SJCRH30 (cell line): ENCODE measurements at regions not wholly inside any gene's neighbourhood (a gene's known extent, or its start where the extent isn't known, plus 50 kb on each side); places are given as distances from the start of the nearest gene placed in this dataset.

ENCODE experiments used
- DNase-seq, 2 experiments: peaks; one replicate each; pipeline ENCODE4 v3.0.0-alpha.2; 2015 to 2020
- H3K27ac ChIP-seq: fragments of 250-450 bp; sonication (Bioruptor Pico); 2 replicates; pipeline ENCODE4 v1.5.1; 2020; ENCODE audit warnings: mild to moderate bottlenecking, moderate library complexity
- H3K27me3 ChIP-seq: fragments of 250-450 bp; sonication (Bioruptor Pico); 2 replicates; pipeline ENCODE4 v1.5.1; 2020; ENCODE audit warnings: mild to moderate bottlenecking, moderate library complexity
- H3K36me3 ChIP-seq: fragments of 250-450 bp; sonication (Bioruptor Pico); 2 replicates; pipeline ENCODE4 v1.5.1; 2020; ENCODE audit warnings: mild to moderate bottlenecking, moderate library complexity
- H3K4me1 ChIP-seq: fragments of 250-450 bp; sonication (Bioruptor Pico); 2 replicates; pipeline ENCODE4 v1.5.1; 2020; ENCODE audit warnings: mild to moderate bottlenecking, moderate library complexity
- H3K4me3 ChIP-seq: fragments of 250-450 bp; sonication (Bioruptor Pico); 2 replicates; pipeline ENCODE4 v1.5.1; 2020; ENCODE audit warnings: mild to moderate bottlenecking, moderate library complexity
- H3K9me3 ChIP-seq: fragments of 250-450 bp; sonication (Bioruptor Pico); replicated peaks from 2 replicates; pipeline ENCODE4 v1.5.1; 2020; ENCODE audit warnings: mild to moderate bottlenecking, moderate library complexity

DNA sequence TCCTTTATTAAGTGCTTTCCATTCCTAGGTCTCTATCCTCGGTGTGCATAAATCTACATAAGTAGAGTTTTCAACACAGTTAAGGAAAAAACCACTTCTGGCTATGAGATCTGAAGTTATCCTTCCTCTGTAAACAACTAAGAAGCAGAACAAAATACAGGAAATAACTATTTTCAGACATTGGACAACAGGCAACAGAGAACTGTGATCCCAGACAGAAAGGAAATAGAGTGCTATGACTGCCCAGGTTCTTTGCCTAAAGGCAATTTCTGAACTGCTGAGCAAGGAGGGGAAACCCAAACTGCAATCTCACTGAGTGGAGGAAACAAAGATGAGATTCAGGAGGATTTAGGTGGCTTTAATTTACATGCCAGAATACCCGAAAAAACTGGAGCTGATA lies 285.4 kb downstream of the SNX13 start:
- H3K4me1 ChIP-seq = peaks cover 8% of the 10 kb centered on the region
- peak in 1 of 2 experiments; percentile 53 for DNase-seq
- no peak overlapping the region for H3K27ac ChIP-seq
- H3K27me3 ChIP-seq = no peaks in the 10 kb centered on the region
- no peak overlapping the region for H3K4me3 ChIP-seq
- H3K36me3 ChIP-seq = no peaks in the 10 kb centered on the region
- no peaks in the 10 kb centered on the region for H3K9me3 ChIP-seq

GRCh38 chr7:17659126-17659525 lies 281.2 kb downstream of the SNX13 start:
- H3K4me3 ChIP-seq = no peak overlapping the region
- H3K4me1 ChIP-seq = no peaks in the 10 kb centered on the region; the same call in 1 of the 2 replicates
- H3K27ac ChIP-seq = no peak overlapping the region
- H3K9me3 ChIP-seq = no peaks in the 10 kb centered on the region
- H3K36me3 ChIP-seq = no peaks in the 10 kb centered on the region
- DNase-seq = no peak
- no peaks in the 10 kb centered on the region for H3K27me3 ChIP-seq

DNA sequence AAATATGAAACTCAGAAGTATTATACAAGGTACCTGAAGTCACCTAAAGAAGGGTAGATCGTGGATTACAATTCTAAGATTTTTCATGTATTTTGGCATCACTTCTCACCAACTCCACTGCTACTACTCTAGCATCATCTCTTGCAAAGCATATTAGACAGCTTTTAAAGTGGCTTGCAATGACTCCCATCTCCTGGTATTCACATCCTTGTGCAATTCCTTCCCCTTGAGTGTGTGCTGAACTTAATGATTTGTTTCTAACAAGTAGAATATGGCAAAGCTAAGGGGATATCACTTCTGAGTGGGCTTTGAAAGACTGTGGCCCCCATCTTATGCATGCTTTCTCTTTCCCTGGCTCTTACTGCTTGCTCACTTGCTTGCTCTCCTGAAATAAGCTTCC lies 280.2 kb downstream of the SNX13 start:
- Histone ChIP-seq H3K27ac (no peak overlapping the region), H3K27me3 (no peaks in the 10 kb centered on the region), H3K36me3 (no peaks in the 10 kb centered on the region), H3K9me3 (no peaks in the 10 kb centered on the region), H3K4me1 (peaks cover 5% of the 10 kb centered on the region; the same call in 1 of the 2 replicates), H3K4me3 (no peak overlapping the region)
- DNase-seq = no peak

DNA sequence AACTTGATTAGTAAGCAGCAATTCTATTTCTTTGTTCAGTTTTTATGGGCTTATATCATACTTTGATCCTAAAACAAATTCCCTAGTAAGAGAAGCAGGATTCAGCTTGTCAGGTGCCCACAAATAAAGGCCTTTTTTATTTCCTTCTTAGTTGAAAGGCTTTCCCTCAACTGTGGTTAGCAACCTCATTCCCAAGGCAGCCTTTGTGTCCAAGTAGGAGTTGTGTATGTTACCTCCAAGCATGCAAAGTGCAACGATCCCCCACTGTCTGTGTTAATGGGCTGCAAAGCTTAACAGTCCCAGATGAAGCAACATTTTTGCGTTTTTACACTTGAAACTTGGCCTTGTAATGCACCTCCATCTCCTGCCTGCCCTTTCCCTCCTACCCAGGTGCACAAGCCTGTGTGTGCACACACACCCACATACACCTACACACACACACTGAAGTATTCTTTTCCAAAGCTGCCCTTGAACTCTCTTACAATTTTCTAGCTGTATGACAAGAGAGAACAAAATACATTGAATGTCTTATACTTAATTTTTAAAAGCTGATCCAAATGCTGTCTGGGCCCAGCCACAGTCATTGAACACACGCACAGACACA lies 278.2 kb downstream of the SNX13 start:
- Histone ChIP-seq H3K9me3 (no peaks in the 10 kb centered on the region), H3K27ac (no peak overlapping the region), H3K27me3 (no peaks in the 10 kb centered on the region), H3K36me3 (no peaks in the 10 kb centered on the region), H3K4me1 (peaks cover 5% of the 10 kb centered on the region; the same call in 1 of the 2 replicates), H3K4me3 (no peak overlapping the region)
- no peak for DNase-seq

- DNase-seq = no peak
- Histone ChIP-seq H3K4me3 (no peak overlapping the region), H3K27ac (no peak overlapping the region), H3K9me3 (no peaks in the 10 kb centered on the region), H3K27me3 (no peaks in the 10 kb centered on the region), H3K4me1 (peaks cover 5% of the 10 kb centered on the region; the same call in 1 of the 2 replicates), H3K36me3 (no peaks in the 10 kb centered on the region)
These were observed 277.1 kb downstream of the SNX13 start for GRCh38 chr7:17663061-17663675.

DNA sequence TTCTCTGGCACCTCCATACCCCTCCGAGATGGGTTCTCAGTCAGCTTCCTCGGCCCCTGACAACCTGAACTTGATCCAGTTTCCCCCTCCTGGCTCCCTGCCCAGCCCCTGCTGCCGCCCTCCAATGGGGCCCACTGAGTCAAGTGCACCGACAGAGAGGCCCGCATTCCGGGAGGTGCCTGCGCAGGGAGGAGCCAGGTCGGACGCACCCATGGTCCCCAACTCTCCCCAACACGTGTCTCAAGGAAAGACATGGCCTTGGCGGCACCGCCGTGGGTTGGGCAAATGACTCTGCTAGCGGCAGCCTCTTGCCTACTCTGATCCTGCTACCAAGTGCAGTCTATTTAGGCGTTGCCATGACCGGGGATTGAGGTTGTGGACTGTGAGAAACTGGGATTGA lies 275.3 kb downstream of the SNX13 start:
- Histone ChIP-seq H3K4me1 (peaks cover 5% of the 10 kb centered on the region; the same call in 1 of the 2 replicates), H3K27ac (no peak overlapping the region), H3K4me3 (no peak overlapping the region), H3K9me3 (no peaks in the 10 kb centered on the region), H3K27me3 (no peaks in the 10 kb centered on the region), H3K36me3 (no peaks in the 10 kb centered on the region)
- DNase-seq = no peak

GRCh38 chr7:17668122-17668521 lies 272.2 kb downstream of the SNX13 start:
- Histone ChIP-seq H3K36me3 (no peaks in the 10 kb centered on the region), H3K27me3 (no peaks in the 10 kb centered on the region), H3K27ac (no peak overlapping the region), H3K9me3 (no peaks in the 10 kb centered on the region), H3K4me3 (no peak overlapping the region), H3K4me1 (peaks cover 5% of the 10 kb centered on the region; the same call in 1 of the 2 replicates)
- no peak for DNase-seq

GRCh38 chr7:17669204-17669603 lies 271.1 kb downstream of the SNX13 start:
- no peak for DNase-seq
- Histone ChIP-seq H3K4me3 (no peak overlapping the region), H3K9me3 (no peaks in the 10 kb centered on the region), H3K36me3 (no peaks in the 10 kb centered on the region), H3K4me1 (peaks cover 5% of the 10 kb centered on the region; the same call in 1 of the 2 replicates), H3K27ac (no peak overlapping the region), H3K27me3 (no peaks in the 10 kb centered on the region)

DNA sequence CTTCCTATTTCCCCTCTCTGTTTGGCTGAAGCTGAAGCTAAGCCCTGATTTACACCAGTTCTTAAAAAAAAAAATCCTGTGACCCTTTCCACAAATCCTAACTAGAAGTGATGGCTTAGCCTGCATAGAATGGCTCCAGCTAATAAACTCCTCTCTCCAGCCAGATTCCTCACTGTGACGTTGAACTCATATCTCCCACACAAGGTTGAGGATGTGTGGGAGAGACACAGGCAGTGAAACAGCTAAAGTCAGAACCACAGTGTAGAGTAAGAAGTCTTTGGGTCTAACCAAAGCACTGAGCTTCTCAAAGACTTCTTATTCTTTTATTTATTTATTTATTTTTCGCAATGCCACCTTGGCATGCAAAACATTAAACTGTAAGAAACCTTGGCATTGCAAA lies 268.3 kb downstream of the SNX13 start:
- no peaks in the 10 kb centered on the region for H3K36me3 ChIP-seq
- H3K27me3 ChIP-seq = no peaks in the 10 kb centered on the region; the same call in 1 of the 2 replicates
- no peaks in the 10 kb centered on the region; the same call in 1 of the 2 replicates for H3K9me3 ChIP-seq
- DNase-seq = no peak
- H3K27ac ChIP-seq = no peak overlapping the region
- no peaks in the 10 kb centered on the region for H3K4me1 ChIP-seq
- H3K4me3 ChIP-seq = no peak overlapping the region

- Histone ChIP-seq H3K27me3 (no peaks in the 10 kb centered on the region; the same call in 1 of the 2 replicates), H3K9me3 (no peaks in the 10 kb centered on the region; the same call in 1 of the 2 replicates), H3K36me3 (no peaks in the 10 kb centered on the region), H3K27ac (no peak overlapping the region), H3K4me1 (no peaks in the 10 kb centered on the region), H3K4me3 (no peak overlapping the region)
- no peak for DNase-seq
These were observed 267.5 kb downstream of the SNX13 start for GRCh38 chr7:17672783-17673182.

DNA sequence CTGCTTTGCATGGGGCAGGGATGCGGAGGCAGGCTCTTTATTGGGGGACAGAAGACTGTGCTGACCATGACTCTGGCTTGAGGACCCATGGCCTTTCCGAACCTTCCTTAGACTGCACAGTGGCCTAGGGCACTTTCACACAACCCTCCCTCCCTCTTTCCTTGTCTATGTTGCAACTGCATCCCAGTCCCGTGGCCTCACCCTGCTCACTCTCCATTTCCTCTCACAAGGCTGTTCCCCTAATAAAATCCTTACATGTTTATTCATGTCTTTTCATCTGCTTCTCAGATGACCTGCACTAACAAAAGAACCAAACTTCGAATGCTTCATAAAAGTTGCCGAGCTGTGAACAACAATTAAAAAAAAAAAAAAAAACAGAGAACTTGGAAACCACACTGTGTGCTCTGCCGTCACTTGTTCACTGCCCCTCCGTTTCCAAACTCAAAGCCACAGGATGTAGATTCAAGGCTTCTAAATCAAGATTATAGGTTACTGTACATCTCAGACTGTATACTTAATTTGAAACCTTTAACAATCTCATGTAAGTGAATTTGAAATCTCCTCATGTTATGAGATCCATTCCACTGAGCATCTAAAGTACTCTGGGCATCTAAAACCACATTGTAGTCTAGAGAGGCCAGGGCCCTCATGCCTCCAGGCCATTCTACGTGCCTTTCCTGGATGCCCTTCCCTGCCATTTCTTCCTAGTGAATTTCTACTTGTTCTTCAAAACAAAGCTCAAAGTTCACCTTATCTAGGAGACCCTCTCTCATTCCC lies 265.9 kb downstream of the SNX13 start:
- no peak for DNase-seq
- H3K4me3 ChIP-seq = no peak overlapping the region
- H3K27ac ChIP-seq = no peak overlapping the region
- no peaks in the 10 kb centered on the region; the same call in 1 of the 2 replicates for H3K27me3 ChIP-seq
- no peaks in the 10 kb centered on the region; the same call in 1 of the 2 replicates for H3K9me3 ChIP-seq
- H3K36me3 ChIP-seq = no peaks in the 10 kb centered on the region
- H3K4me1 ChIP-seq = no peaks in the 10 kb centered on the region; the same call in 1 of the 2 replicates

GRCh38 chr7:17674943-17675608 lies 265.2 kb downstream of the SNX13 start:
- no peak for DNase-seq
- Histone ChIP-seq H3K9me3 (no peaks in the 10 kb centered on the region; the same call in 1 of the 2 replicates), H3K4me3 (no peak overlapping the region), H3K27me3 (no peaks in the 10 kb centered on the region; the same call in 1 of the 2 replicates), H3K4me1 (no peaks in the 10 kb centered on the region; the same call in 1 of the 2 replicates), H3K27ac (no peak overlapping the region), H3K36me3 (no peaks in the 10 kb centered on the region)

GRCh38 chr7:17677408-17677807 lies 262.9 kb downstream of the SNX13 start:
- H3K27me3 ChIP-seq = no peaks in the 10 kb centered on the region; the same call in 1 of the 2 replicates
- no peaks in the 10 kb centered on the region; the same call in 1 of the 2 replicates for H3K4me1 ChIP-seq
- no peak overlapping the region for H3K4me3 ChIP-seq
- no peaks in the 10 kb centered on the region; the same call in 1 of the 2 replicates for H3K9me3 ChIP-seq
- DNase-seq = no peak
- H3K36me3 ChIP-seq = no peaks in the 10 kb centered on the region
- no peak overlapping the region for H3K27ac ChIP-seq

DNA sequence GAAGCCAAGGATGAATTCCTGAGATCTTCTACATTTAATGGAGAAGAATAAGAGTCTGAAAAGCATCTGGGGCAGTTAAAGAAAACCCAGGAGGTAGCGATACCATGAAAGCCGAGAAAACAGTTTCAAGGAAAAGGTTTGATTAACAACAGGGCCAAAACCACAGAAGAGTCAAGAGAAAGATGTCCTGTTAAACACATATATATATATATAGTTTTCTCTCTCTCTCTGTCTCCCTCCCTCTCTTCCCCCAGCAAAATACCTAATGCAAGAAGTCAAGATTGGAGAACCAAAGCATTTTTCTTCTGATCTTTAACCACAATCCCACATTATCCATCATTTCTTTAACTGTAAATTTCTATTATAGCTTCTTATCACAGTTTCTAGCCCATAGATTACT lies 261.4 kb downstream of the SNX13 start:
- H3K4me1 ChIP-seq = no peaks in the 10 kb centered on the region; the same call in 1 of the 2 replicates
- DNase-seq = no peak
- H3K4me3 ChIP-seq = no peak overlapping the region
- no peaks in the 10 kb centered on the region; the same call in 1 of the 2 replicates for H3K27me3 ChIP-seq
- no peaks in the 10 kb centered on the region; the same call in 1 of the 2 replicates for H3K9me3 ChIP-seq
- no peaks in the 10 kb centered on the region for H3K36me3 ChIP-seq
- no peak overlapping the region for H3K27ac ChIP-seq
